ENCODE measurements at regions not wholly inside any gene's neighbourhood (a gene's known extent, or its start where the extent isn't known, plus 50 kb on each side); places are given as distances from the start of the nearest gene placed in this dataset.

DNA sequence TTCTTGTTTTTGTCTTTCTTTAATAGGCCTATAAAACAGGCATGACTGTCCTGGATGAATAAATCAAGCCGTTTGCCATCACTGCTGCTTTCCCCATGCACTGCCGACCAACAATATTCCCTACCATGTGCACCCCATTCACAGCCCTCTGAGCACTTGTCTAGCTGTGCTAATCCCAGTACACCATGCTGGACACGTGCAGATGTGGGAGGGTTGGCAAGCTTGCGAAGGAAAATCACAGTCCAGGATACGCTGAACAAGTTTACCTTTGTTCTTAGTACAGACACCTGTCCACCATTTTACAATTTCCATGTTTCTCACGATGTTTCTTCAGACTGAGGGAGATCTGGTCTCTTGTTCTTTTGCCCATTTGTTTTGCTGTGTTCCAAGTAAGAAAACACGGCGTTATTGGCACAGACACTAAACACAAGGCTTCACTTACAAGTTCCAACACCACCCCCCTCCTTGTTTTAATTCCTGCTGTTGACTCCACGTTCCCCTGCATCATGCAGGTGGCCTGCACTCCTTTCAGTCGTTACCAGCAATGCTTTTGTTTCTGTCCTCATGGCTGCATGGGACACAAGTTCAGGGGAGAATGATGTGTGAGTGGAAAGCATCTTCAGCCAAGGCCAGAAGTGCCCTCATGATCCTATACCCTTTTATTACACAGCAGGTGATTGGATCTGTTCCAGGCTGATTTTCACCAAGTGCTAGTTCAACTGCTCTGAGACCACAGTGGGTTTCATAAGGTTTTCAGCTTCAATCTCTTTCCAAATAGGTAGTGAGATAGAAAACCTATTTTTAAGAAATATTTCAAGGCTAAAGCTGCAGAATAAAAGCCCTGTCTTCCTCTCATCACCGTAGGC, 608.9 kb downstream of the IRX1 start:
- Histone ChIP-seq H4K91ac (ENCODE audit: insufficient read length, low read depth, low read length) (no peak overlapping the region), H3K27me3 (ENCODE audit: insufficient read depth, low read length) (no peaks in the 10 kb centered on the region), H3K79me2 (ENCODE audit: insufficient read depth, low read length) (no peaks in the 10 kb centered on the region), H3K23me2 (ENCODE audit: insufficient read length, low read depth, low read length, poor library complexity, severe bottlenecking) (no peaks in the 10 kb centered on the region), H3K23ac (ENCODE audit: insufficient read length, low read depth, low read length) (no peak overlapping the region), H2BK15ac (ENCODE audit: low read depth, low read length) (no peak overlapping the region), H3K18ac (ENCODE audit: insufficient read length, low read depth, low read length) (no peak overlapping the region), H3K56ac (ENCODE audit: insufficient read length, low read depth, low read length) (no peak overlapping the region), H3K79me1 (ENCODE audit: insufficient read depth, low read depth, low read length, poor library complexity, severe bottlenecking) (no peaks in the 10 kb centered on the region), H2AK5ac (ENCODE audit: insufficient read length, low read length) (no peak overlapping the region), H3K9me3 (ENCODE audit: control insufficient read depth, low read depth, low read length) (no peaks in the 10 kb centered on the region), H4K20me1 (ENCODE audit: control insufficient read depth, insufficient read depth, insufficient read length) (no peaks in the 10 kb centered on the region), H3K4me2 (ENCODE audit: insufficient read depth, insufficient read length, low read length) (no peak overlapping the region), H4K5ac (ENCODE audit: insufficient read length, low read depth, low read length) (no peak overlapping the region), H3K4ac (ENCODE audit: low read depth, low read length) (no peak overlapping the region), H3T11ph (ENCODE audit: low read length) (no peak overlapping the region), H2BK120ac (ENCODE audit: low read depth, low read length, poor library complexity, severe bottlenecking) (no peak overlapping the region), H3K9ac (ENCODE audit: extremely low read depth, insufficient read length, low read length) (no peak overlapping the region), H2BK12ac (ENCODE audit: insufficient read length, low read depth, low read length) (no peak overlapping the region), H2AFZ (ENCODE audit: low read length) (no peak overlapping the region), H2BK20ac (ENCODE audit: low read depth, low read length, poor library complexity, severe bottlenecking) (no peak overlapping the region), H4K8ac (replicated peaks; ENCODE audit: insufficient read length, low read depth, low read length) (no peak overlapping the region), H3K4me1 (ENCODE audit: insufficient read depth, low read length) (peaks cover 10% of the 10 kb centered on the region), H3K14ac (ENCODE audit: insufficient read depth, low read length) (no peak overlapping the region), H3K27ac (ENCODE audit: insufficient read length, low read depth, low read length) (no peak overlapping the region), H2BK5ac (ENCODE audit: insufficient read length, low read length) (no peak overlapping the region)
- Mint-ChIP-seq H3K4me3 (no peak overlapping the region), H3K9me3 (peaks cover 0 to 2% of the 10 kb centered on the region in 2 experiments; a peak in 1 of 5 replicates), H3K27ac (no peak overlapping the region), H3K36me3 (ENCODE audit: insufficient read depth in 1 of 3, low read depth in 3 of 3) (peaks cover 0 to 4% (median 0%) of the 10 kb centered on the region in 3 experiments; a peak in 2 of 7 replicates), H3K27me3 (ENCODE audit: low read depth) (peaks cover 10% of the 10 kb centered on the region), H3K4me1 (peaks cover 47 to 51% of the 10 kb centered on the region in 2 experiments)
- no CpG with 5 or more reads among the region's 11 CpGs for WGBS (ENCODE audit: extremely low coverage, insufficient read length, low lambda C conversion rate)
- DNase-seq, result no peak
- TF ChIP-seq, protein P1, sequence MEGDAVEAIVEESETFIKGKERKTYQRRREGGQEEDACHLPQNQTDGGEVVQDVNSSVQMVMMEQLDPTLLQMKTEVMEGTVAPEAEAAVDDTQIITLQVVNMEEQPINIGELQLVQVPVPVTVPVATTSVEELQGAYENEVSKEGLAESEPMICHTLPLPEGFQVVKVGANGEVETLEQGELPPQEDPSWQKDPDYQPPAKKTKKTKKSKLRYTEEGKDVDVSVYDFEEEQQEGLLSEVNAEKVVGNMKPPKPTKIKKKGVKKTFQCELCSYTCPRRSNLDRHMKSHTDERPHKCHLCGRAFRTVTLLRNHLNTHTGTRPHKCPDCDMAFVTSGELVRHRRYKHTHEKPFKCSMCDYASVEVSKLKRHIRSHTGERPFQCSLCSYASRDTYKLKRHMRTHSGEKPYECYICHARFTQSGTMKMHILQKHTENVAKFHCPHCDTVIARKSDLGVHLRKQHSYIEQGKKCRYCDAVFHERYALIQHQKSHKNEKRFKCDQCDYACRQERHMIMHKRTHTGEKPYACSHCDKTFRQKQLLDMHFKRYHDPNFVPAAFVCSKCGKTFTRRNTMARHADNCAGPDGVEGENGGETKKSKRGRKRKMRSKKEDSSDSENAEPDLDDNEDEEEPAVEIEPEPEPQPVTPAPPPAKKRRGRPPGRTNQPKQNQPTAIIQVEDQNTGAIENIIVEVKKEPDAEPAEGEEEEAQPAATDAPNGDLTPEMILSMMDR (conservative IDR thresholded peaks at IDR 0.05), result no peak

Data from H9 (cell line).